SH-SY5Y (cell line): ENCODE measurements at regions not wholly inside any gene's neighbourhood (a gene's known extent, or its start where the extent isn't known, plus 50 kb on each side); places are given as distances from the start of the nearest gene placed in this dataset.

Experiments
- GATA2 ChIP-seq: IDR thresholded peaks from 2 replicates; pipeline ENCODE4 v1.6.1; 2011; ENCODE audit warnings: mild to moderate bottlenecking, low read depth, low read length
- GATA3 ChIP-seq: IDR thresholded peaks from 2 replicates; pipeline ENCODE4 v1.6.1; 2011; ENCODE audit warnings: low read depth, mild to moderate bottlenecking, low read length, moderate library complexity

DNA sequence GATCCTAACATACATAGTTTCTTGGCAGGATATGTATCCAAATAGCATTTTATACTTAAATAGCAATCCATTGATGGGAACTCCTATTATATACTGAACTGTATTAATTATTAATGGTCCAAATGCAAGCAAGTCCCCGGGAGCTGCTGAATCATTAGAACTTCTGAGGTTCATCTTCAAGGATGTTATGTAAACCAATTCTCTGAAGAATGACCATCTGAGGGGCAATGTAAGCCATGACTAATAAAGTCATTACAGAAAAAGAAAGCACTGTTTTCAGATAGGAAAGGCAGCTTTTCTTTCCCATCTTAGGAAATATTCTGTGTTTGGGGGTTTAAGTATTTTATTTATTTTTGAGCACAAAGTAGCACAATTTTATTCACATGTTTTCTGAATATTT, 166.1 kb upstream of the SLC16A7 start:
- TF ChIP-seq GATA3 (no peak), GATA2 (no peak)
